ENCODE measurements at regions not wholly inside any gene's neighbourhood (a gene's known extent, or its start where the extent isn't known, plus 50 kb on each side); places are given as distances from the start of the nearest gene placed in this dataset.

GRCh38 chr3:117118604-117119003 is 409.0 kb downstream of the TUSC7 start:
- no peaks in the 10 kb centered on the region for H3K27me3 ChIP-seq (ENCODE audit: insufficient read depth, low read length)
- H3K4me1 ChIP-seq (ENCODE audit: insufficient read depth, low read length) = no peaks in the 10 kb centered on the region
- no peak overlapping the region for H3K4me3 ChIP-seq (ENCODE audit: low read length)
- H3K9me3 ChIP-seq (ENCODE audit: low read depth, low read length) = no peaks in the 10 kb centered on the region

GRCh38 chr3:117120014-117120413 is 410.4 kb downstream of the TUSC7 start:
- H3K27me3 ChIP-seq (ENCODE audit: insufficient read depth, low read length) = no peaks in the 10 kb centered on the region
- no peaks in the 10 kb centered on the region for H3K9me3 ChIP-seq (ENCODE audit: low read depth, low read length)
- H3K4me1 ChIP-seq (ENCODE audit: insufficient read depth, low read length) = no peaks in the 10 kb centered on the region
- H3K4me3 ChIP-seq (ENCODE audit: low read length) = no peak overlapping the region

GRCh38 chr3:117122609-117123008 is 413.0 kb downstream of the TUSC7 start:
- H3K9me3 ChIP-seq (ENCODE audit: low read depth, low read length) = no peaks in the 10 kb centered on the region
- H3K4me3 ChIP-seq (ENCODE audit: low read length) = no peak overlapping the region
- no peaks in the 10 kb centered on the region for H3K4me1 ChIP-seq (ENCODE audit: insufficient read depth, low read length)
- H3K27me3 ChIP-seq (ENCODE audit: insufficient read depth, low read length) = no peaks in the 10 kb centered on the region

GRCh38 chr3:117126460-117126859 is 416.9 kb downstream of the TUSC7 start:
- no peaks in the 10 kb centered on the region for H3K27me3 ChIP-seq (ENCODE audit: insufficient read depth, low read length)
- no peaks in the 10 kb centered on the region for H3K4me1 ChIP-seq (ENCODE audit: insufficient read depth, low read length)
- no peak overlapping the region for H3K4me3 ChIP-seq (ENCODE audit: low read length)
- no peaks in the 10 kb centered on the region for H3K9me3 ChIP-seq (ENCODE audit: low read depth, low read length)

- no peak overlapping the region for H3K4me3 ChIP-seq (ENCODE audit: low read length)
- H3K9me3 ChIP-seq (ENCODE audit: low read depth, low read length) = no peaks in the 10 kb centered on the region
- no peaks in the 10 kb centered on the region for H3K27me3 ChIP-seq (ENCODE audit: insufficient read depth, low read length)
- H3K4me1 ChIP-seq (ENCODE audit: insufficient read depth, low read length) = no peaks in the 10 kb centered on the region
These were observed 417.5 kb downstream of the TUSC7 start for GRCh38 chr3:117126946-117127546.

- H3K9me3 ChIP-seq (ENCODE audit: low read depth, low read length) = no peaks in the 10 kb centered on the region
- H3K27me3 ChIP-seq (ENCODE audit: insufficient read depth, low read length) = no peaks in the 10 kb centered on the region
- no peaks in the 10 kb centered on the region for H3K4me1 ChIP-seq (ENCODE audit: insufficient read depth, low read length)
- H3K4me3 ChIP-seq (ENCODE audit: low read length) = no peak overlapping the region
These were observed 418.6 kb downstream of the TUSC7 start for GRCh38 chr3:117128133-117128532.

- H3K4me3 ChIP-seq (ENCODE audit: low read length) = no peak overlapping the region
- H3K27me3 ChIP-seq (ENCODE audit: insufficient read depth, low read length) = no peaks in the 10 kb centered on the region
- no peaks in the 10 kb centered on the region for H3K9me3 ChIP-seq (ENCODE audit: low read depth, low read length)
- H3K4me1 ChIP-seq (ENCODE audit: insufficient read depth, low read length) = no peaks in the 10 kb centered on the region
These were observed 419.3 kb downstream of the TUSC7 start for GRCh38 chr3:117128872-117129271.

- no peak overlapping the region for H3K4me3 ChIP-seq (ENCODE audit: low read length)
- no peaks in the 10 kb centered on the region for H3K4me1 ChIP-seq (ENCODE audit: insufficient read depth, low read length)
These were observed 419.9 kb downstream of the TUSC7 start for GRCh38 chr3:117129516-117129915.

GRCh38 chr3:117130222-117130621 is 420.6 kb downstream of the TUSC7 start:
- Histone ChIP-seq H3K4me1 (ENCODE audit: insufficient read depth, low read length) (no peaks in the 10 kb centered on the region), H3K4me3 (ENCODE audit: low read length) (no peak overlapping the region), H3K9me3 (ENCODE audit: low read depth, low read length) (no peaks in the 10 kb centered on the region), H3K27me3 (ENCODE audit: insufficient read depth, low read length) (no peaks in the 10 kb centered on the region)

More at GRCh38 chr3:117129516-117129915, 419.9 kb downstream of the TUSC7 start:
- Histone ChIP-seq H3K9me3 (ENCODE audit: low read depth, low read length) (no peaks in the 10 kb centered on the region), H3K27me3 (ENCODE audit: insufficient read depth, low read length) (no peaks in the 10 kb centered on the region)

GRCh38 chr3:117131259-117131658 is 421.7 kb downstream of the TUSC7 start:
- Histone ChIP-seq H3K4me1 (ENCODE audit: insufficient read depth, low read length) (no peaks in the 10 kb centered on the region), H3K4me3 (ENCODE audit: low read length) (no peak overlapping the region), H3K27me3 (ENCODE audit: insufficient read depth, low read length) (no peaks in the 10 kb centered on the region), H3K9me3 (ENCODE audit: low read depth, low read length) (no peaks in the 10 kb centered on the region)

GRCh38 chr3:117133066-117133465 is 423.5 kb downstream of the TUSC7 start:
- Histone ChIP-seq H3K4me1 (ENCODE audit: insufficient read depth, low read length) (no peaks in the 10 kb centered on the region), H3K9me3 (ENCODE audit: low read depth, low read length) (no peaks in the 10 kb centered on the region), H3K27me3 (ENCODE audit: insufficient read depth, low read length) (no peaks in the 10 kb centered on the region), H3K4me3 (ENCODE audit: low read length) (no peak overlapping the region)

- H3K4me1 ChIP-seq (ENCODE audit: insufficient read depth, low read length) = no peaks in the 10 kb centered on the region
- no peaks in the 10 kb centered on the region for H3K27me3 ChIP-seq (ENCODE audit: insufficient read depth, low read length)
- no peak overlapping the region for H3K4me3 ChIP-seq (ENCODE audit: low read length)
- H3K9me3 ChIP-seq (ENCODE audit: low read depth, low read length) = no peaks in the 10 kb centered on the region
These were observed 425.6 kb downstream of the TUSC7 start for GRCh38 chr3:117135207-117135606.

- Histone ChIP-seq H3K4me1 (ENCODE audit: insufficient read depth, low read length) (no peaks in the 10 kb centered on the region), H3K4me3 (ENCODE audit: low read length) (no peak overlapping the region), H3K27me3 (ENCODE audit: insufficient read depth, low read length) (no peaks in the 10 kb centered on the region), H3K9me3 (ENCODE audit: low read depth, low read length) (no peaks in the 10 kb centered on the region)
These were observed 426.4 kb downstream of the TUSC7 start for GRCh38 chr3:117136003-117136402.

- no peaks in the 10 kb centered on the region for H3K27me3 ChIP-seq (ENCODE audit: insufficient read depth, low read length)
- H3K4me3 ChIP-seq (ENCODE audit: low read length) = no peak overlapping the region
- H3K9me3 ChIP-seq (ENCODE audit: low read depth, low read length) = no peaks in the 10 kb centered on the region
- H3K4me1 ChIP-seq (ENCODE audit: insufficient read depth, low read length) = no peaks in the 10 kb centered on the region
These were observed 427.5 kb downstream of the TUSC7 start for GRCh38 chr3:117137065-117137464.

- H3K4me3 ChIP-seq (ENCODE audit: low read length) = no peak overlapping the region
- H3K4me1 ChIP-seq (ENCODE audit: insufficient read depth, low read length) = no peaks in the 10 kb centered on the region
- no peaks in the 10 kb centered on the region for H3K27me3 ChIP-seq (ENCODE audit: insufficient read depth, low read length)
- H3K9me3 ChIP-seq (ENCODE audit: low read depth, low read length) = no peaks in the 10 kb centered on the region
These were observed 430.1 kb downstream of the TUSC7 start for GRCh38 chr3:117139681-117140080.

- Histone ChIP-seq H3K27me3 (ENCODE audit: insufficient read depth, low read length) (no peaks in the 10 kb centered on the region), H3K4me3 (ENCODE audit: low read length) (no peak overlapping the region), H3K9me3 (ENCODE audit: low read depth, low read length) (no peaks in the 10 kb centered on the region), H3K4me1 (ENCODE audit: insufficient read depth, low read length) (no peaks in the 10 kb centered on the region)
These were observed 432.2 kb downstream of the TUSC7 start for GRCh38 chr3:117141812-117142211.

Measured in mononuclear cell (primary cell).